HT-29 (cell line): ENCODE measurements at regions not wholly inside any gene's neighbourhood (a gene's known extent, or its start where the extent isn't known, plus 50 kb on each side); places are given as distances from the start of the nearest gene placed in this dataset.
"Not testable (repeated sequence)": the region's sequence is repeated elsewhere in the genome, so short reads cannot be mapped to it uniquely, and the experiment has no call there.

Experiments used
- DNase-seq: peaks from one replicate; pipeline ENCODE4 v3.0.0-alpha.2; 2015; ENCODE audit warnings: low spot score

- DNase-seq, result no peak
Measured at GRCh38 chr2:116918574-116918973, 895.9 kb upstream of the DDX18 start.

- no peak for DNase-seq
Measured at GRCh38 chr2:116922414-116922813, 892.1 kb upstream of the DDX18 start.

- no peak for DNase-seq
Measured at GRCh38 chr2:116924509-116924908, 890.0 kb upstream of the DDX18 start.

- DNase-seq, result no peak
Measured at GRCh38 chr2:116935097-116935814, 879.2 kb upstream of the DDX18 start.

- no peak for DNase-seq
Measured at GRCh38 chr2:116948258-116948657, 866.2 kb upstream of the DDX18 start.

GRCh38 chr2:116949249-116949648, 865.2 kb upstream of the DDX18 start:
- no peak for DNase-seq

- DNase-seq, result peak; percentile 29
Measured at GRCh38 chr2:116952254-116952653, 862.2 kb upstream of the DDX18 start.

- no peak for DNase-seq
Measured at GRCh38 chr2:116955646-116956045, 858.8 kb upstream of the DDX18 start.

GRCh38 chr2:116975608-116976007, 838.9 kb upstream of the DDX18 start:
- DNase-seq, result no peak

- no peak for DNase-seq
Measured at GRCh38 chr2:116979916-116980764, 834.4 kb upstream of the DDX18 start.

GRCh38 chr2:116987447-116987846, 827.0 kb upstream of the DDX18 start:
- DNase-seq, result no peak

GRCh38 chr2:116988303-116988702, 826.2 kb upstream of the DDX18 start:
- no peak for DNase-seq

- DNase-seq, result no peak
Measured at GRCh38 chr2:117019357-117019756, 795.1 kb upstream of the DDX18 start.

- DNase-seq, result no peak
Measured at GRCh38 chr2:117027646-117028045, 786.8 kb upstream of the DDX18 start.

- DNase-seq, result not testable (repeated sequence)
Measured at GRCh38 chr2:117028708-117029107, 785.8 kb upstream of the DDX18 start.

- DNase-seq, result no peak
Measured at GRCh38 chr2:117055499-117056375, 758.8 kb upstream of the DDX18 start.

GRCh38 chr2:117056376-117056748, 758.1 kb upstream of the DDX18 start:
- DNase-seq, result no peak

GRCh38 chr2:117057016-117057415, 757.5 kb upstream of the DDX18 start:
- DNase-seq, result no peak

- no peak for DNase-seq
Measured at GRCh38 chr2:117058366-117058765, 756.1 kb upstream of the DDX18 start.

- no peak for DNase-seq
Measured at GRCh38 chr2:117064021-117064420, 750.5 kb upstream of the DDX18 start.

GRCh38 chr2:117065912-117066311, 748.6 kb upstream of the DDX18 start:
- DNase-seq, result no peak

- DNase-seq, result no peak
Measured at GRCh38 chr2:117067900-117068299, 746.6 kb upstream of the DDX18 start.
